Endothelial cell of umbilical vein (primary cell): ENCODE measurements at regions not wholly inside any gene's neighbourhood (a gene's known extent, or its start where the extent isn't known, plus 50 kb on each side); places are given as distances from the start of the nearest gene placed in this dataset.
"Not testable (repeated sequence)": the region's sequence is repeated elsewhere in the genome, so short reads cannot be mapped to it uniquely, and the experiment has no call there.

Source experiments
- BruUV-seq: library from RNA; stranded (reverse); fragments of 400-500 nt; replicated peaks from 2 replicates; lab custom pipeline; 2021; lab: Mats Ljungman, UMichigan
- CTCF ChIA-PET: fragments of 300-600, 350-600 bp; sonication (Branson Sonifier 250); formaldehyde crosslinking; loops from one replicate; lab custom pipeline; 2021; ENCODE audit warnings: antibody characterized with exemption, inconsistent platforms; lab: Charles Lee
- POLR2A ChIA-PET: fragments of 300-600, 350-600 bp; sonication (Branson Sonifier 250); formaldehyde crosslinking; loops from one replicate; lab custom pipeline; 2021; ENCODE audit warnings: antibody characterized with exemption, inconsistent platforms; lab: Charles Lee
- DNase-seq: peaks from one replicate; pipeline ENCODE4 v3.0.0-alpha.2; 2011; ENCODE audit warnings: low read depth, low spot score
- FAIRE-seq: peaks from 2 replicates; lab custom pipeline; 2011; peaks lifted over from hg19 to GRCh38; lab: Jason Lieb, UNC
- H2AFZ ChIP-seq: 2 replicates; pipeline ENCODE4 v1.6.0; 2012; ENCODE audit warnings: low read depth, low read length, control low read depth, inconsistent platforms
- H3K27ac ChIP-seq: 2 replicates; pipeline ENCODE4 v1.5.1; 2011; ENCODE audit warnings: low read depth, mild to moderate bottlenecking, control low read depth, low read length, moderate library complexity; ENCODE audit not compliant: insufficient read depth
- H3K27me3 ChIP-seq, 2 experiments: 2 replicates each; pipeline versions ENCODE4 v1.6.0 to v1.6.1; 2011; ENCODE audit warnings: low read length in 2 of 2, mixed read lengths in 1 of 2; ENCODE audit not compliant: control insufficient read depth in 2 of 2, insufficient read depth in 2 of 2
- H3K36me3 ChIP-seq, 2 experiments: 2 replicates in 1 of 2; 3 replicates in 1 of 2; pipeline ENCODE4 v1.5.1; 2011; ENCODE audit warnings: low read length in 2 of 2, mild to moderate bottlenecking in 1 of 2, moderate library complexity in 1 of 2; ENCODE audit not compliant: control insufficient read depth in 2 of 2, insufficient read depth in 2 of 2; ENCODE audit errors: extremely low read depth in 1 of 2
- H3K4me1 ChIP-seq: 3 replicates; pipeline ENCODE4 v1.5.1; 2011; ENCODE audit warnings: mild to moderate bottlenecking, low read length; ENCODE audit not compliant: control insufficient read depth, insufficient read depth; ENCODE audit errors: extremely low read depth
- H3K4me2 ChIP-seq: 2 replicates; pipeline ENCODE4 v1.6.1; 2011; ENCODE audit warnings: low read length, control low read depth, mixed read lengths; ENCODE audit not compliant: insufficient read depth
- H3K4me3 ChIP-seq, 3 experiments: fragments of 200-600 bp in 1 of 3; sonication (generic), shearing (Covaris generic) in 1 of 3; replicated peaks in 1 of 3; 2 replicates each; pipeline ENCODE4 v1.5.1; 2011 to 2016; ENCODE audit warnings: control low read depth in 3 of 3, low read length in 3 of 3, mild to moderate bottlenecking in 2 of 3, inconsistent platforms in 1 of 3, low read depth in 1 of 3, moderate library complexity in 1 of 3; ENCODE audit not compliant: insufficient read depth in 1 of 3
- H3K79me2 ChIP-seq: 2 replicates; pipeline ENCODE4 v1.6.0; 2012; ENCODE audit warnings: low read length, inconsistent platforms; ENCODE audit not compliant: control insufficient read depth, insufficient read depth
- H3K9ac ChIP-seq: replicated peaks from 2 replicates; pipeline ENCODE3; 2011; ENCODE audit warnings: low read length, control low read depth; ENCODE audit not compliant: insufficient read depth; ENCODE audit errors: extremely low read depth
- H3K9me1 ChIP-seq: replicated peaks from 3 replicates; pipeline ENCODE4 v1.6.0; 2011; ENCODE audit warnings: mild to moderate bottlenecking, low read length; ENCODE audit not compliant: control insufficient read depth, insufficient read depth; ENCODE audit errors: extremely low read depth
- H3K9me3 ChIP-seq: replicated peaks from 2 replicates; pipeline ENCODE4 v1.5.1; 2012; ENCODE audit warnings: low read length, inconsistent platforms; ENCODE audit not compliant: control insufficient read depth, insufficient read depth
- H4K20me1 ChIP-seq: replicated peaks from 2 replicates; pipeline ENCODE3; 2011; ENCODE audit warnings: mild to moderate bottlenecking, low read length; ENCODE audit not compliant: control insufficient read depth, insufficient read depth; ENCODE audit errors: extremely low read depth
- dilution Hi-C: fragments of 300-500 bp; cut with MboI; formaldehyde crosslinking; loops from one replicate; pipeline ENCODE4 v1.15.0; 2019; ENCODE audit warnings: low sequenced_read_pairs; ENCODE audit not compliant: extremely low pct_ligation_motif_present
- intact Hi-C: fragments of 100-400 bp; cut with micrococcal nuclease; formaldehyde crosslinking; loops from one replicate; pipeline ENCODE4 v1.10.0; 2022

- H3K79me2 ChIP-seq, intact Hi-C loops, POLR2A ChIA-PET, H3K4me3 ChIP-seq, dilution Hi-C loops, H3K4me2 ChIP-seq, H3K4me1 ChIP-seq, BruUV-seq, H3K27me3 ChIP-seq, H3K9ac ChIP-seq, H4K20me1 ChIP-seq, H3K9me3 ChIP-seq, H3K27ac ChIP-seq, H3K36me3 ChIP-seq, DNase-seq, FAIRE-seq, H3K9me1 ChIP-seq, CTCF ChIA-PET, H2AFZ ChIP-seq: not testable (repeated sequence)
Observed at GRCh38 chr2:110277054-110277453, 64.7 kb upstream of the MTLN start.

DNA sequence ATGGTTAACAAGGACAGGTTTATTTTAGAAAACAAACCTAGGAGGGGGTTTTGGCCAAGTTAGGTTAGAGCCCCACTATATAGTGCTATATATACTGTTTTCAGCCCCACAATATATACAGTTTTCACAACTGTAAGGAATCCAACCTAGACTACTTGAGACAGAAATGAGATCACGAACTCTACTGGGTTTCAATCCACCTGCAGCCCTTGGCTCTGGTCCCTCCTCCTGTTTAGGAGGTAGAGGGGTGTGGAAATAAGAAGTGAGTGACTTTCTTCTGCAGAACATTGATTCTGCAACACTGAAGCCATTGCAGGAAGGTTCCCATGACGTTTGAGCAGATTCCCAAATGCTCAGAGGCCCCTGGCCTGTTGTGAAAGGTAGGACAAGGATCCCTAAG, 63.7 kb upstream of the MTLN start:
- FAIRE-seq, H3K9ac ChIP-seq, H3K9me3 ChIP-seq, CTCF ChIA-PET, BruUV-seq, H2AFZ ChIP-seq, H3K4me1 ChIP-seq, POLR2A ChIA-PET, H3K36me3 ChIP-seq, dilution Hi-C loops, H3K4me3 ChIP-seq, H3K27me3 ChIP-seq, H3K9me1 ChIP-seq, H3K79me2 ChIP-seq, intact Hi-C loops, H3K27ac ChIP-seq, DNase-seq, H3K4me2 ChIP-seq, H4K20me1 ChIP-seq: not testable (repeated sequence)

- H3K9me3 ChIP-seq, H3K9me1 ChIP-seq, H3K36me3 ChIP-seq, H3K79me2 ChIP-seq, intact Hi-C loops, H3K9ac ChIP-seq, H3K4me1 ChIP-seq, BruUV-seq, dilution Hi-C loops, FAIRE-seq, H3K4me2 ChIP-seq, CTCF ChIA-PET, H2AFZ ChIP-seq, POLR2A ChIA-PET, H4K20me1 ChIP-seq, H3K27me3 ChIP-seq, H3K27ac ChIP-seq, DNase-seq, H3K4me3 ChIP-seq: not testable (repeated sequence)
Observed at GRCh38 chr2:110269674-110270073, 57.3 kb upstream of the MTLN start.

DNA sequence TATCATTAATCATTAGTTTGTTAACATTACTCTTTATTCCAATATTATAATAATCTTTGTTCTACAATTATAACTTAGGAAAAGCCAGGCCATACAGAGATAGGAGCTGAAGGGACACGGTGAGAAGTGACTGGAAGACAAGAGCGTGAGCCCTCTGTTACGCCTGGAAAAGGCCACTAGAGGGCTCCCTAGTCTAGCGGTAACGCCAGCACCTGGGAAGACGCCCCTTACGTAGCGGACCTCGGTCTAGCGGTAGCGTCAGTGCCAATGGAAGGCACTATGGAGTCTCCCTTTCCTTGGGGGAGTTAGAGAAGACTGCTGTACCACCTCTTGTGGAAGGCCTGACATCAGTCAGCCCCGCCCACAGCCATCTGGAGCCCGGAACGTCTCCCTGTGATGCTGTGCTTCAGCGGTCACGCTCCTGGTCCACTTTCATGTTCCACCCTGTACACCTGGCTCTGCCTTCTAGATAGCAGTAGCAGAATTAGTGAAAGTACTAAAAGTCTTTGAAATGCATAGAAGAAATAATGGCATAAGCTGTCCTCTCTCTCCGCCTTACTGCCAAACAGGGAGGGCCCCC, 55.6 kb upstream of the MTLN start:
- dilution Hi-C loops, POLR2A ChIA-PET, H3K9ac ChIP-seq: not testable (repeated sequence)

More for the DNA sequence above, 55.6 kb upstream of the MTLN start:
- H3K9me1 ChIP-seq, H4K20me1 ChIP-seq, intact Hi-C loops, H3K36me3 ChIP-seq, H3K4me3 ChIP-seq, FAIRE-seq, DNase-seq, H3K27me3 ChIP-seq, H3K27ac ChIP-seq, H3K4me1 ChIP-seq, H2AFZ ChIP-seq, H3K79me2 ChIP-seq, H3K4me2 ChIP-seq, CTCF ChIA-PET, H3K9me3 ChIP-seq, BruUV-seq: not testable (repeated sequence)
